HG02981 (cell line): ENCODE measurements at regions not wholly inside any gene's neighbourhood (a gene's known extent, or its start where the extent isn't known, plus 50 kb on each side); places are given as distances from the start of the nearest gene placed in this dataset.
A peak's percentile ranks its signal among the peaks of the same experiment; 100 is the strongest.

Experiments
- ATAC-seq: cut with Tn5 transposase; IDR thresholded peaks from one replicate; pipeline ENCODE4 v1.9.1; 2021; ENCODE audit warnings: mild to moderate bottlenecking, moderate library complexity; ENCODE audit not compliant: unreplicated experiment

DNA sequence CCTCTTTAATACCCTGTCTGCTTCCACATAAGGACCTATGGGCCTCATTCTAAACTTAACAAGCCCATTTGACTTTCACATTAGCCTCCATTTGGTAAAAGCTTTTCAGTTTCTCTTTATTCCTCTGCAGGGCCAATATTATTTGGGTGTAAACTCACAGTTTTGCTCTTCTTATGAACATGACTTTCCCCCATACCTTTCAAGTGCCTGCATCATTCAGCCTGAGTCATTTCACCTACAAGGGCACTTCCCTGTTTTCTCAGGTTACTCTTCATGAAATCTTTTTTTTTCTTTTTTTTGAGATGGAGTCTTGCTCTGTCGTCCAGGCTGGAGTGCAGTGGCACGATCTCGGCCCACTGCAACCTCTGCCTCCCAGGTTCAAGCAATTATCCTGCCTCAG lies 1258.1 kb upstream of the CELF2 start:
- ATAC-seq = no peak

DNA sequence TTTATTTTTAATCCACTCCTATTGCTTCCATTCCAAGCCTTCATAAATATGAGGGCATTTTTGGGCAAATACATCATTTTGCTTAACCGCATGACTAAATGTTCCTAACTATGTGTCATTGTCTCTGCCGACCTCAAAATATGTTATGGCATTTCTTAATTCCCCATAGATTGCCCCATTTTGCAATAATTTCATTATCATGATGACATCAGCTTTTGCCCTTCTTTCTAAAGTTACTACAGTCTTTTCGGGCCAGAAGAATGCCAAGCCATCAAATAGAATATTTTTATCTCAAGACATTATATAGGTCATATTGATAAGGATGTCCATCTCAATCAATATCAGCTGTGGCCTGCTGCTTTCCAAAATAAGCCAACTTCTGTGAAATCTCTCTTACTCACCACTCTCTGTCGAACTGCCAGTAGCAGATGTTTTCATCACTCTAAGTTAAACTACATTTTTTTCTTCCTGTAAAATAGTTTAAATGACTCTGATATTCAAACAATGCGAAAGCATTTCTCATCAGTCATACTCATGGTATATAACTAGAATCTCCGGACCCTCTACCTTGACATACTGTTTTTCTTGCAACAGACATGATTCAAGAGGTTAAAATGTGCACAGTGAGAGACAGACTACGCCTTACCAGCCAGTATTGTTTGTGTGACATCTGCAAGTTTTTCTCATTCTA lies 1254.6 kb upstream of the CELF2 start:
- no peak for ATAC-seq

DNA sequence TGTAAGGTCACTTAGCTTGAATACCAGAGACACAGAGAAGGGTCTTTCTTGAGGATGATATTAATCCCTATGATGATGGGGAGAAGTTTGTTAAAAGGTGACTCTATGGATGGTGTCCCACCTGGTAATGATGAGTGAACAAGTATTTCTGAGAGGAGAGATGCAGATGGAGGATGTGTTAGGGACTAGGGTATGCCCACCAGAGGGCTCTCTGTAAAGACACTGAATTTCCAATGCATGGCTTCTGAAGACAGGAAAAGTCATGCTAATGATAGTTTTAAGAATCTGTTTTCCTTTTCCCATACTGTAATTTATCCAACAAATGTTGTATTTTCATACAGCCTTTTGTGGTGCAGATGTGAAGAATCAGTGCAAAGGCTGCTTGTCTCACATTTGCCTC lies 1250.9 kb upstream of the CELF2 start:
- no peak for ATAC-seq

DNA sequence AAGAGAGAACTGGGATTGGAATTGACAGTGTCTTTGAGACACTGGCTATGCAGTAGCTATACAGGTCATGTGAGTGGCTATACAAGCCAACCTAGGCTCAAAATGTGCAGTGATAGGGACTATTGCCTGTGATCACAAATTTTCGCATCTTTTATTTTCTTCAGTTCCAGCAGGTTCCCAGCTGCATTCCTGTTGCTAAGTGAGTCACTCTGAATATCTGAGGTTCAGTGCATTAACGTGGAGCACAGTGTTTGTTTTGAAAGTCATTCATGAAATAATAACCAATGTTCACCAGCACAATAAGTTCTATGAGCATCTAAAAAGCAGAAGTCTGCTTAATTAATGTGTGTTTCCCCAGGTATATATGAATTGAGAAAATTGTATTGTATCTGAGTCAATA lies 1236.0 kb upstream of the CELF2 start:
- no peak for ATAC-seq

- no peak for ATAC-seq
Measured at GRCh38 chr10:9786101-9786500, 1231.6 kb upstream of the CELF2 start.

DNA sequence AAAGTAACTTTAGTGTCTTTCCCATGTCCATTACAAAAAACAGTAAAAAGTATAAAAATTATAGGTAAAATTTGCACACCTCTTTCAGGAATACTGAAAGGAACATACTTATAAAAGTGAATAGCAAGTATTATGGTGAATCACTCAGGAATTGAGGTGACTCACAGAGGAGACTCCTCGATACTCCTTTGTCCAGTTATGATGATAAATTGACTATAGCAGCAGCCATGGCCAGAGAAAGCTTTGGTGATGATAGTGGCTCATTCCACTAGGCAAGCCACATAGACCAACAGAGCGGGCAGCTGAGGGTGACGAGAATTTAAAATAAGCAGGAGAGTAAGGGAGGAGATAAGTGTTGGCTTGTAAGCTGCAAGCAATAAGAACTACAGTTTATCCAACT lies 1231.1 kb upstream of the CELF2 start:
- ATAC-seq = no peak

GRCh38 chr10:9789996-9790395 lies 1227.7 kb upstream of the CELF2 start:
- no peak for ATAC-seq

DNA sequence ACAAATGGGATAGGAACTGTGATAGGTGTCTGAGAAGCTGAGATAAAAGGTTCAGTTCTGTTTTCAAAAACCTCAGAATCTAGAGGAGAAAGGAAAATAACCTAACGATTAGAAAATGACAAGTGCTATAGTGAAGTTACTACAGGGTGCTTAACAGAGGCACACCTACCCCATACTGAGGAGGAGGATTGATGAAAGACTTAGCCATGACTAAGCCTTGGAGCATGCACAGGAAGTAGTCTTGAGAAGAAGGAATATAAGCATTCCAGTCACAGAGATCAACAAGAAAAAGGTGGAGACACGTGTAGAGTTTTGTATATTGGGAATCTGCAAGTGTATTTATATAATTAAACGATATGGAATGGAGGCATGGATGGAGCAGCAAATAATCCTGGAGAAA lies 1225.5 kb upstream of the CELF2 start:
- no peak for ATAC-seq

DNA sequence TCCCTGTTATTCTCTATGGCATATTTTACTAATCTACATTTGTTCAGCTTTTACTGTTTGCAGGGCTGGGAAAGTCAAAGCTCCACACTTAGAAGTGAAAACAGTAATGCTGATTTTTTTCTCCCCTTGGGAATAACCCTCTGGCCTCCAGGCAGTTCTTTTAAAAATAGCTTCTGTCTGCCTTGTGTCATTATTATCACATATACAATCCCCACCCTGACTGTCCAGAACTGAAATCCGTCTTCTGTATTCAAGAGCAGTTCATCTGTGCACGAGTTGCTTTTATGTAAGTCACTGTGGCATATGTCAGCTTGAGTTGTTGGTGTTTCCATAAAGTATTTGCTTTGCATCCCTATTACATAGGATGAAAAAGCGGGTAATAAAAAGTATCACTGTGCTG lies 1221.1 kb upstream of the CELF2 start:
- ATAC-seq = no peak

- ATAC-seq = no peak
Measured at GRCh38 chr10:9800011-9800410, 1217.7 kb upstream of the CELF2 start.

GRCh38 chr10:9800571-9800970 lies 1217.1 kb upstream of the CELF2 start:
- no peak for ATAC-seq

DNA sequence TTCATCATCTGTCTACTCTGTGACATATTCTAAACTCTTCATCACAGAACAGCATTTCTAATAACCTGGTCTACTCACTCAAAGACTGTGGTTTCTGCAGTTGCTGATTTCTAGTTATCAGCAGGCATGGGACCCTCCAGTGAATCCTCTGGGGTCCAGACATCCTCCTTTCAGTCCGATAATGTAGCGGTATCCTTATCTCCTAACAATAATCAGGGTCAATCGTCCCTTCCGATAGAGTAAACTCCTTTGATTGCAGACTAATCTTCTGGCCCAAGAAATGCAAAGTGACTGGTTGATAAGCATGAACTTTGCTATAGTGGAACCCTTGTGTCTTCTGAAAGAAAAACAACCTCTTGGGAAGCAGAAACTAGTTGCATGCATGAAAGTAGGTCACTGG lies 1209.8 kb upstream of the CELF2 start:
- ATAC-seq = no peak

GRCh38 chr10:9811601-9812000 lies 1206.1 kb upstream of the CELF2 start:
- no peak for ATAC-seq

DNA sequence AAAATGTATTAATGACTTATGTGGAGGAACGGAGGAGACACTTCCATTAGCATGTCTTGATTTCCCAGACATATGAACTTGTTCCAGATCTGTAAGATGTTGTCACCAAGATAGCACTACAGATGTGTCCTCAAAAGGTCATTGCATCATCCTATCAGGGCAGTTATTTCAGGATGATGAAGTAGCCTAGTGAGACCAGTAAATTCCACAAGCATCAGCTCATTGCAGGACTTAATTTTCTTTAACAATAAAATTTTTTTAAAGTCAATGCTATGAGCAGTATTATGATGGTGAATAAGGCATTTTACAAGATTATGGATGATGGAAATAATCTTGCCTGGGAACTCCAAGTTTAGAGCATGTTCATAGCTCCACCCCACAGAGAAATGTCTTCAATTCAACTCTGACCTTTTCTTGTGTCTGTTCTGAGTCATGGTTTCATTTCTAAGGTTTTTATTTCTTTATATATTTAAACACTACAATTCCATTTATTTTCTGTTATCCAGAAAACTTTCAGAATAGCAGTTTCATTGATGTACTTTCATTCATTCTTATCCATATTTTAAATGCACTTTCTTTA lies 1203.3 kb upstream of the CELF2 start:
- no peak for ATAC-seq

DNA sequence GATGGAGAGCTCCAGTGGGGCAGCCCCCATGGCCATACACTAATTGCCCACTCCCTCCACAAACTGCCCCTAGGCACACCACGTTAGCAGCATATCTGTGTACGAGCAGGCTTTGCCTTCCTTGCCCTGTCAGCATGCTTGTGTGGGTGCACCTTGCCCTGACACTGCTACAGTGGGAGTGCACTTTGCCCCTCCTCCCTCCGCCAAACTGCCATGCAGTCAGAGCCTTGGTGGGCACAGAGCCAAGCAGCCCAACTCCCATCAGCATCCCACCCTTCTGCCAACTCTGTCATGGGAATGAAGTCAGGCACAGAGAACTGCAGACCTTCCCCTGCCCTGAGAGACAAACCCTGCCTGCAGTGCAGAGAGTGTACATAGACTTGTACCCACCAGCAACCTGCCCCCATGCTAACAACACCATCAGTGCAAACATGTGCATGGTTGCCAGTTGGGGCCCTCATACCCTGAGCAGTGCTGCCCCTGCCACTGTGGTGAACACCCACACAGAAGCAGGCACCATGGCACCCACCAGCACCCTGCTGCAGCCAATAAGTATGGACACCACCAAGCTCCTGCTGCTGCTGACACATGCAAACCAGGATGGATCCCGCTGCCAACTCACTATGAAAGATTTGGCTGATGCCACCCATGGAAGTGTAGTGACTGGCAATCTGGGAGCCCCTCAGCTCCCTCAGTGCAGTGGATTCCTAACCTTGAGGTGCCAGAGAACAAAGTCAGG lies 1197.7 kb upstream of the CELF2 start:
- no peak for ATAC-seq

GRCh38 chr10:9823268-9823930 lies 1194.3 kb upstream of the CELF2 start:
- ATAC-seq = no peak

- peak; percentile 62 for ATAC-seq
Measured at GRCh38 chr10:9824631-9825071, 1193.0 kb upstream of the CELF2 start.

DNA sequence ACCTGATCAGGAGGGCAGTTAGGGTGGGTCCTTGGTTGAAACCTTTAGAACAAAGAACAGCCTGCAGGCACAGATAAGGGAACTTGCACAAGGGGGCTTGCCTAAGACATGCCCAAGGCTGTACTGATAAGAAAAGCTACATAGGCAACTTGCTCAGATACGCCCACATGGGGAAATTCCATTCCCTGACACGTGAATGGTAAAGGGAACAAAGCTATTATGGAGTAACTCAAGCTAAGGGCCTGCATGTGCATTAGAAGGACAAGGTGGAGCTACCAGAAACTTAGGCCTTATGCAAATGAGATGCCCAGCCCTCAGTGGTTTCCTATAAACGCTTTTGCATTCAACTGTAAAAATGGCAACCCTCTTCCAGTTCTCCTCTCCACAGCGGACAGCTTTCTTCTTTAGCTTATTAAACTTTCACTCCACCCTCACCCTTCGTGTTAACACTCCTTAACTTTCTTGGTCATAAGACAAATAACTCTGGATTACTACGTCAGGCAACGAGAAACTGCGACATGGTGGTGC lies 1192.1 kb upstream of the CELF2 start:
- no peak for ATAC-seq

DNA sequence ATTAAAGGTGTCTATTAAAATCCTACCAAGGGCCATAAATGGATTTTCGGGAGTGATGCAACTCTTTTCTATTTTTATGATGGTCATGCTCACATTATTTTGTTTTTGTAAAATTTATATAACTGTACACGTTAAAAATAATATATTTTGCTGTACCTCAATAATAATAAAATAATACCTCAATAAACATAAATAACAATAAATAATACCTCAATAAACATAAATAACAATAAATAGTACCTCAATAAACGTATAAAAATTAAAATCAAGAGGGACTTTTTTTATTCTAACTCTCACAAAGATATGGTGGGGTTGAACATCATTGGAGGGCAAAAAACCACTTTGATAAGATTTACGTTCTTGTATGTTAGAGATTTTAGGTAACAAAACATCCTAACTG lies 1189.6 kb upstream of the CELF2 start:
- no peak for ATAC-seq

- no peak for ATAC-seq
Measured at GRCh38 chr10:9833942-9834341, 1183.7 kb upstream of the CELF2 start.

DNA sequence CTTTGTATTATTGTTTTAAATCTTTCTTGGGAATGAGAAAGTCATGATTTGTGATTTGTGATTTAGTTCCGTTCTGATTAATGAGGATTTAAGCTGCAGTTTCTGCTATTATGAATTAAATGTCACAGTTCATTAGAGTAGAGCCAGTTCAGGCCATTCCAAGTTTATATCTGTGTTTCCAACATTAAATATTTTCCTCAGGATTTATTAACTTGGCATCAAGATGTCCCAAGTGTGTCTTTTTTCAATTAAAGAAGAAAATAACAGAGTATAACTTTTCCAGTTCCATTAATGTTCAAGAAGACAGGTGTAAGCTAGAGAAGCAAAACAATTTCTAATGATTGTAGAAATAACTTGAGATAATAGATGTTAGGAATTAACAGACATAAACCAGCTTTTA lies 1183.2 kb upstream of the CELF2 start:
- ATAC-seq = no peak

GRCh38 chr10:9845075-9845474 lies 1172.6 kb upstream of the CELF2 start:
- ATAC-seq = no peak
